HCEC 1CT (cell line): ENCODE measurements at regions not wholly inside any gene's neighbourhood (a gene's known extent, or its start where the extent isn't known, plus 50 kb on each side); places are given as distances from the start of the nearest gene placed in this dataset.
A peak's percentile ranks its signal among the peaks of the same experiment; 100 is the strongest.
"Not testable (repeated sequence)": the region's sequence is repeated elsewhere in the genome, so short reads cannot be mapped to it uniquely, and the experiment has no call there.

ENCODE experiments used
- DNase-seq: peaks from one replicate; pipeline ENCODE4 v3.0.0-alpha.2; 2017

DNA sequence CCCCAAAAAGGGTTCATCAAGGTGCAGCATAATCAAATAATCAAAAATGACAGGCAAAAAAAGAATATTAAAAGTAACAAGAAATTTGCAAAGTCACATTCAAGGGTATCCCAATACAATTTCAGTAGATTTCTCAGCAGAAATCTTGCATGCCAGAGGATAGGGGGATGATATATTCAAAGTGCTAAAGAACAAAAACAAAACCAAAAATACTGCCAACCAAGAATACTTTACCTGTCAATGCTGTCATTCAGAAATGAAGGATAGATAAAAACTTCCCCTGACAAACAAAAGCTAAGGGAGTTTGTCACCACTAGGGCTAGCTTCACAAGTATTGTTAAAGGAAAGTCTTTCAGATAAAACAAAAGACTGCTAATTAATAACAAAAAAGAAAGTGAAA is 68.7 kb upstream of the EDIL3 start:
- no peak for DNase-seq

GRCh38 chr5:84450617-84451414 is 66.1 kb upstream of the EDIL3 start:
- peak; percentile 15 for DNase-seq

DNA sequence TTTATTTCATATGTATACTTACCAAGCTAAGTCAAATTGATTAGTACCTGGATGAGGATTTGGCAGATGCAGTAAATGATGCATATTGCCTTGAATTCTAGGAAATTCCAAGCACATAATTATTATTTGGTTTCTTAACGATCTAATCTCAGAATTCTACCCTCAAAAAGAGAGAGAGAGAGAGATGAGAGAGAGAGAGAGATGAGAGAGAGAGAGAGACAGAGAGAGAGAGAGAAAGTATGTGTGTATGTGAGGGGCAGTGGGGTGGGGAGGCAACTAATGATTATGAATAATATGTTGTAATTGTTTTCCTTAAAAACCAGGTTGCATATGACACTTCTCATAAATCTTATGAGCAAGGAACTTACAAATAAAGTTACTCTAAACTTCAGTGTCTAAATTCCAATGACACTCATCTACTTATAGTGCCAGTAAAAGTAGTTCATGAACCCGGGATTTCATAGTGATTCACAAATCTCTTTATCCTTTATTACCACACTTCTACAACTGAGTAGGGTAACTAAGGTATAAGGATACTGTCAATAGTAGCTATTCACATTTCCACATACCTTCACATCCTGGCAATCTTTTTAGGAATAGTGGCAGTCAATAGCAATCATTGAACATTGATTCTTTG is 60.5 kb upstream of the EDIL3 start:
- peak; percentile 10 for DNase-seq

DNA sequence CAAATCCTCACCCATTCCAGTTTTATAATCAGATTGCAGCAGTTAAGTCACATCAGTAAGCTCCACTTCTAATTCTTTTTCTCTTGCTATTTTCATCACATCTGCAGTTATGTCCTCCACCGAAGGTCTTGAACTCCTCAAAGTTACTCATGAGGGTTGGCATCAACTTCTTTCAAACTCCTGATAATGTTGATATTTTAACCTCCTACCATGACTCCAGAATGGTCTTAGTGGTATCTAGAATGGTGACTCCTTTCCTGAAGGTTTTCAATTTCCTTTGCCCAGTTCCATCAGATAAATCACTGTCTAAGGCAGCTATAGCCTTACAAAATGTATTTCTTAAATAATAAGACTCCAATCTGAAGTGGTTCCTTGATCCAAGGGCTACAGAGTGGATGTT is 53.8 kb upstream of the EDIL3 start:
- DNase-seq, result no peak

DNA sequence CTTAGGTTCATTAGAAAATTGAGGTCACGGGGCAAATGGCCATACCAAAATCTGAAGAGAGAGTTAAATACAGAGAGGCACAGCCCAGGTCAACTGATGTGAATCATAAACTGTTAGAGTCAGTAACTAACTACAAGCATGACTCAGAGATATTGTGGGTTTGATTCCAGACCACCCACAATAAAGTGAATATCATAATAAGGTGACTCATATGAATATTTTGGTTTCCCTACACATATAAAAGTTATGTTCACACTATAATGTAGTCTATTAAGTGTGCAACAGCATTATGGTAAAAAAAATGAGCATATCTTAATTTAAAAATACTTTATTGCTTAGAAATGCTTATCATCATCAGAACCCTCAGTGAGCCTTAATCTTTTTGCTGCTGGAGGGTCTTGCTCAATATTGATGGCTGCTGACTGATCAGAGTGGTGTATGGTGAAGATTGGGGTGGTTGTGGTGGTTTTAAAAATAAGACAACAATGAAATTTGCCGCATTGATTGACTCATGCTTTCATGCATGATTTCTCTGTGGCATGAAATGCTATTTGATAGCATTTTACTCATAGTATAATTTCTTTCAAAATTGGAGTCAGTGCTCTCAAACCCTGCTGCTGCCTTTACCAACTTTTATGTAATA is 53.1 kb upstream of the EDIL3 start:
- peak; percentile 91 for DNase-seq

DNA sequence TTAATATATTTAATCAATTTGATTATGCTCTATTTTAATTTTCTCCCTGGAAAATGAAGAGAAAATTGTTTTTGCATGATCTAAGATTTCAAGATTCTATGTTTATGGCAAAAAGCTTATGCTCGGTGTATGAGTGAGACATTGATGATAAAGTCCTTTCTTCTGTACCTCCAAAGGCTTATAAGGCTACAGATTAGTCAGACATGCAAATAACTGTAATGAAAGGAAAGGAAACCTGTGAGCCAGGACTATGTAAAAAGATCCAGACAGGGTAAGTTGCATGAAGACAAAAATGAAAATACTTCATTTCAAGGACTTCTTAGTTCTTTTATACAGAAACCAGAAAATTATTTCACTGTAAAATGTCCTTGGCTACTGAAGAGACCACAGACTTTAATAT is 52.2 kb upstream of the EDIL3 start:
- DNase-seq, result peak; percentile 32

DNA sequence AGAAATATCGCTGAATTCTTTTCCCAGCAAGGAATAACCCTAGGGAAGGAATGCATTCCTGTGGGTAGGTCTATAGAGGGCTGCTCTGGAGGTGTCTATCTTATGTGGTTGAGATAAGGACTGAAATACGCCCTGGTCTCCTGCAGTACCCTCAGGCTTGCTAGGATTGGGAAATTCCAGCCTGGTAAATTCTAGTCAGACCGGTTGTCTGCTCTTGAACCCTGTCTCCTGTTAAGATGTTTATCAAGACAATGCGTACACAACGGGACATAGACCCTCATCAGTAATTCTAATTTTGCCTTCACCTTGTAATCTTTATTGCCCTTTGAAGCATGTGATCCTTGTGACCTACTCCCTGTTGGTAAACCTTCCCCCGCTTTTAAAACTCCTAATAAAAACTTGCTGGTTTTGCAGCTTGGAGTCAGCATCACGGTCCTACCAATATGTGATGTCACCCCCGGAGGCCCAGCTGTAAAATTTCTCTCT is 51.2 kb upstream of the EDIL3 start:
- not testable (repeated sequence) for DNase-seq
